ENCODE measurements at regions not wholly inside any gene's neighbourhood (a gene's known extent, or its start where the extent isn't known, plus 50 kb on each side); places are given as distances from the start of the nearest gene placed in this dataset.

DNA sequence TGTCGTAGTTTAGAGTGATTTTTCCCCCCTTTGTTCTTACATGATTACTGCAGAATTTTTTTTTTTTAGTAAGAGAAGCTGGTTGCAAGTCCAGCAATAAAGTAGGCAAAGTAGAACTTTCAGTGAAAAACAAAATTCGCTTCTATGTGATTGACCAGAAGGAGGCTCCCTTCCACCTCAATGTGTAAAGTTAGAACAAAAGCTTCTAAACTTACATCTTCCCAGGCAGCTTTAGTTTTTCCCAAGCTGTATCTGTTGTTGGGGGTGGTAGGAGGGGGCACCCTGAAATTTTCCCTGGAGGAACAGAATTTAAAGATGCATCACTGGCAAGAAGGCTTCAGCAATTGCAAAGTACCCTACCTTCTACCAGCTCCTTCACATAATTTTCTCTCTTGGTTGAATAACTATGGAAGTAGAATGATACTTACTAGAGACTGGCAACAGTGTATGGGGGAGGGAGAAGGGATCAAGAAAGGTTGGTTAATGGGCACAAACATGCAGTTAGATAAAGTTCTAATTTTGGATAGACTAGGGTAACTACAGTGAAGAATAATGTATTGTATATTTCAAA, 87.3 kb upstream of the E2F7 start:
- H3K36me3 Mint-ChIP-seq (ENCODE audit: low read depth), result no peaks in the 10 kb centered on the region
- no peak for ATAC-seq

DNA sequence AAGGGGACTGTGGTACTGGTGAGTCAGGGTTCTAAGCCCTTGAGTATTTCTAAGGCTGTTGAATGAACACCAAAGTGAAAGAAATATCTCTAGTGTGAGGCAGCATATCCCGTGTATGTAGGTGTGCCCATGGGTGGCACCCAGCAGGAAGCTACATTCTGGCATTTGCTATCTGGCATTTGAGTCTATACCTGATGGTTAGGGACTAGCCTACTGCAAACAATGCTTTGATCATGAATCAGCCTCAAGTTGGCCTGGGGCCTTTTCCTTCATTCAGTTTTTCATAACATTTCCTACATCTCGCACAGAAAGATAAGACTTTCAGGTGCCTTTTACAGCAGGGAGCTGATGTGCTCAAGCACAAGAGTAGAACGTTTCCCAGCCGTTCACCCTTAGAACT, 85.7 kb upstream of the E2F7 start:
- Mint-ChIP-seq H3K4me1 (no peaks in the 10 kb centered on the region), H3K4me3 (no peak overlapping the region), H3K27ac (no peak overlapping the region), H3K27me3 (no peaks in the 10 kb centered on the region), H3K9me3 (no peaks in the 10 kb centered on the region), H3K36me3 (ENCODE audit: low read depth) (no peaks in the 10 kb centered on the region)
- no peak for DNase-seq
- no peak for ATAC-seq

More for the DNA sequence above, 87.3 kb upstream of the E2F7 start:
- H3K27ac Mint-ChIP-seq, result no peak overlapping the region
- H3K9me3 Mint-ChIP-seq, result no peaks in the 10 kb centered on the region
- H3K27me3 Mint-ChIP-seq, result no peaks in the 10 kb centered on the region
- no peak for DNase-seq
- no peaks in the 10 kb centered on the region for H3K4me1 Mint-ChIP-seq
- no peak overlapping the region for H3K4me3 Mint-ChIP-seq

DNA sequence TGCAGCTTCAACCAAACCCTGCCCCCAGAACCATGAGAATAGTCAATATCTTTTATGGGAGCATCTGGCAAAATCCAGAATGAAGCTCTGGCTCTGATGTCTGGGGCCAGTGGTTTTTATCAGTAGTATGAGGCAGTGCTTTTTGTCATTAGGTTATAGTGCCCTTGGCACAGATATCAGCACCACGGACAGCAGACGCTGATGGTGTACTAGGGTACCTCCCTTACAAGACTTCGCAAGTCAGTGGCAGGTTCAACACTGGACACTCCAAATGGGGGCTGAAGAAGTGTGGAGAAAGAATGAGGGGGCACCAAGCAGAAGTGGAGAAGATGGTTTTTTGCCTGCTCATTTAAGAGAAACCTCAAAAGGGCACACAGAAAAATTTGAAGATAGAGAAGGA, 68.2 kb upstream of the E2F7 start:
- H3K4me3 Mint-ChIP-seq, result no peak overlapping the region
- H3K4me1 Mint-ChIP-seq, result no peaks in the 10 kb centered on the region
- H3K27ac Mint-ChIP-seq, result no peak overlapping the region
- H3K9me3 Mint-ChIP-seq, result no peaks in the 10 kb centered on the region
- H3K27me3 Mint-ChIP-seq, result no peaks in the 10 kb centered on the region
- peak; percentile 3 for DNase-seq
- H3K36me3 Mint-ChIP-seq (ENCODE audit: low read depth), result no peaks in the 10 kb centered on the region
- ATAC-seq, result no peak

DNA sequence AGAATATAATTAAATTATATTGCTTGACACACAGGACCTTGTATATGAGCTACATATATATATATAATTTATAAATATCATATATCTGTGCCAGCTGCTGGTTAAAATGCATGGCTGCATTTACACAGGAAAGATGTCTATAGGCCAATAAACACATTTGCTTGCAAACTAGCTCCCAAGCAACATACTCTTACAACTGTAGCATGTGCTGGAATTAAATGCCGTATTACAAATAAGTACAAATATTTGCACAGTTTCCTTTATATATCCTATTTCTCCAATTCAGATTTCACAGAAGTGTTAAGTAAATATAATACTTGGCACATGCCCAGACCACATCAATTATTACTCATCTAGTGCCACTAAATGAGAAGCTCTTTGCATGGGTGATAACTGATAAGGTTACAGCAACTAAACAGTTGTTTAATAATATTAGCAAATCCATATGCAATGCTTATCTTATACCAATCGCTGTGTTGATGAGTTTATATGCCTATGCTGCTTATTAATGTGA, 66.7 kb upstream of the E2F7 start:
- no peak overlapping the region for H3K27ac Mint-ChIP-seq
- no peaks in the 10 kb centered on the region for H3K27me3 Mint-ChIP-seq
- no peak for DNase-seq
- ATAC-seq, result no peak
- no peaks in the 10 kb centered on the region for H3K9me3 Mint-ChIP-seq
- no peaks in the 10 kb centered on the region for H3K36me3 Mint-ChIP-seq (ENCODE audit: low read depth)
- H3K4me1 Mint-ChIP-seq, result no peaks in the 10 kb centered on the region
- no peak overlapping the region for H3K4me3 Mint-ChIP-seq

DNA sequence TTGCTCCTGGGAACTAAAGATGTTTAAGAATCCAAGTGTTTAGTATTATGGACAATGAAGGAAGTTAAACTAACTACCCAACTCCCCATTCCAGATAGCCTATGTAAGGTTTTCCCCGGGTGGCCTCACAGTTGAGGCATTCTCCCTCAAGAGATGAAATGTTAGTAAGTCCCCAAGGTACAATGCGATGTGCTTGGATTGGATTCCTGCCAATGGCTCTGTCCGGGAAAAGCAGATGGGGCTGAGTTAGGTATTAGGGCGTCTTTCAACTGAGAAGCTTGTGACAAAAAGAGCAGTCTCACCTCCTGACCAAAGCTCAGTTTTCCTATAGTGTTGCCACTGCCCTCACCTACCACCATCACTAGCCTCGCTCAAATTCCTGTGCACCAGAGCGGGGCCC, 64.8 kb upstream of the E2F7 start:
- no peak for ATAC-seq
- H3K27ac Mint-ChIP-seq, result no peak overlapping the region

DNA sequence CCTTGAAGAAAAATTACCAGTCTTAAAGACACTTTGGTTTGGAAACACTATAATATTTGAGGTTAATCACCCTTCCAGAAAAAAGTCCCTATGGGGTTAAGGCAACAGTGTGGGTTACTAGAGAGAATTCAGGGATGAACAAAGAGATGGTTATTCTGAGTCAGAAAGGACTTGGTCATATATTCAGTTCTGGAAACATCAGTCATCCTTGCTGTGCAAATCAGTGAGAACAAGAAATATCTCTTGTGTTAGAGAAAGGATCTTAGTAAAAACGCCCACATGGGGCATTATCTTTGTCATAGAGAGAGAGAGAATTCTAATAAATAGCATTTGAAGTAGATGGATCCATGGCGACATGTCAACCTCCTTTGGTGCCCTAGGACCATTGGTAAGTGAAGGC, 59.4 kb upstream of the E2F7 start:
- H3K4me1 Mint-ChIP-seq, result no peaks in the 10 kb centered on the region
- peaks cover 4% of the 10 kb centered on the region for H3K27me3 Mint-ChIP-seq
- DNase-seq (no peak), ATAC-seq (no peak)
- H3K36me3 Mint-ChIP-seq (ENCODE audit: low read depth), result no peaks in the 10 kb centered on the region
- no peak overlapping the region for H3K27ac Mint-ChIP-seq
- H3K9me3 Mint-ChIP-seq, result no peaks in the 10 kb centered on the region
- no peak overlapping the region for H3K4me3 Mint-ChIP-seq

More for the DNA sequence above, 64.8 kb upstream of the E2F7 start:
- no peaks in the 10 kb centered on the region for H3K36me3 Mint-ChIP-seq (ENCODE audit: low read depth)
- H3K9me3 Mint-ChIP-seq, result no peaks in the 10 kb centered on the region
- no peaks in the 10 kb centered on the region for H3K27me3 Mint-ChIP-seq
- no peak for DNase-seq
- H3K4me3 Mint-ChIP-seq, result no peak overlapping the region
- H3K4me1 Mint-ChIP-seq, result no peaks in the 10 kb centered on the region

DNA sequence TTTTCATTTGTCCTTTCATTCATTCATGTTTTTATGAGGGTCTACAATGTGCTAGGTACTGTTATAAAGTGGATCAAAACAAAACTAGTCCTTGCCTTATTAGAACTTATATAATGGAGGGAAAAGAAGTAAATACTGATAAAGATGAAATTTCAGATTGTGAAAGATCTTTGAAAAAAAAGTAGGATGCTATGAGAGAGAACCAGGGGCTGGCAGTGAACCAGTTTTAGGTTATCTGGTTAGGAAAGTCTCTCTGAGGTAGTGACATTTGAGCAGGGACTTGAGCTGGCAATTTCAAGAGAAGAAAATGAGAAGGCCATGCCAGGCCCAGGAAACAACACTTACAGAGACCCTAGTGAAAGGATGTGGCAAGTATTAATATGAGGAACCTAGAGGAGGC, 57.3 kb upstream of the E2F7 start:
- Mint-ChIP-seq H3K36me3 (ENCODE audit: low read depth) (no peaks in the 10 kb centered on the region), H3K27ac (no peak overlapping the region), H3K4me3 (no peak overlapping the region), H3K4me1 (no peaks in the 10 kb centered on the region), H3K9me3 (no peaks in the 10 kb centered on the region), H3K27me3 (peaks cover 4% of the 10 kb centered on the region)
- no peak for ATAC-seq
- no peak for DNase-seq

DNA sequence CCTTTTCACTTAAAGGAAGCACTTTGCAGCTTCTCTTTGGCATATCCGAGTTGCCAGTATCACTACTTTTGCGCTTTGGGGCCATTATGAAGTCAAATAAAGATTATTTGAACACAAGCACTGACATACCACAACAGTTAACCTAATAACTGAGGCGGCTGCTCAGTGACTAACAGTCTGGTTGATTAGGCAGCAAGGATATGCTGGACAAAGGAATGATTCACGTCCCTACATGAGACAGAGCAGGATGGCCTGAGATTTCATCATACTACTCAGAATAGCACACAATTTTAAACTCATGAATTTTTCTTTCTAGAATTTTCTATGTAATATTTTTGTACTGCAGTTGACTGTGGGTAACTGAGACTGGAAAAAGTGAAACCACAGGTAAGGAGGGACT, 56.9 kb upstream of the E2F7 start:
- H3K27me3 Mint-ChIP-seq, result peaks cover 4% of the 10 kb centered on the region
- H3K4me3 Mint-ChIP-seq, result no peak overlapping the region
- H3K9me3 Mint-ChIP-seq, result no peaks in the 10 kb centered on the region
- no peak for DNase-seq
- no peak overlapping the region for H3K27ac Mint-ChIP-seq
- no peak for ATAC-seq
- H3K4me1 Mint-ChIP-seq, result no peaks in the 10 kb centered on the region
- H3K36me3 Mint-ChIP-seq (ENCODE audit: low read depth), result no peaks in the 10 kb centered on the region

DNA sequence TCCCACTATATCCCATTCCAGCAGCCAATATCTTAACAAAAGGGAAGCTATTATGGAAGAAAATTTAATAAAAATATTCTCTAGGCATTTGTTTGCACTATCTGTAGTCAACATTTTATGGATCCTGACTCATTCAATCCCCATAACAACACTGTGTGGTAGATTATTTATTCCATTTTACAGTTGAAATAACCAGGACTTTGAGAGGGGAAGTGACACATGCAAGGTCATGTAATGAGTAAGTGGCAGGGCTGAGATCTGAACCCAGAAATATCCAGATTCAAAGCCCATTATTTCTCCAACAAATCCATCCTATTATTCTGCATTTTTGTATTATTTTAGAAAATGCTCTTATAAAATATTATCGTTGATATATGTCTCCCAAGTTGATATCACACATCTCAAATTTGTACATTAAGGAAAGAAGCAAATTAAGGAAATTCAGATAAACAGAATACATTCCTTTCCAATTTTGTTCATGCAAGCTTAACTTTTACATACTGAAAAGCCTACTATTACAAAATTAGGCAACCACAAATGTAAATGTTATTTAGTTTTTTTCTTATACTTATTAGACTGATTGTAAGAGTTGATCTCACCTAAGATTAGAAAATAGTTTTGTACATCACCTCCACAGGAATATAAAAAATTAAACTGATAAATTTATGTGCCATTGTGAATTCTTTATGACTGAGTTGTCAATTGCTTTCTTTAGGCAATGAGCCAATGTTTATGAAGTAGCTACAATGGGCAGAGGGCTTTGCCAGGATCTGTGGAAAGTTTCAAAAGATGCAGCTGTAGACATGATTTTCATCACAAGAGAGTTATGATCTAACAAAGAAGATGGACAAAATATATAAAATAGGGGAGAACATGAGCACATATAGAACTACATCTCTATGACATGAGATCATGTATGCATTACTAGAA, 55.1 kb upstream of the E2F7 start:
- no peak for ATAC-seq
- Mint-ChIP-seq H3K4me3 (no peak overlapping the region), H3K36me3 (ENCODE audit: low read depth) (no peaks in the 10 kb centered on the region), H3K9me3 (peaks cover 3% of the 10 kb centered on the region), H3K4me1 (no peaks in the 10 kb centered on the region), H3K27me3 (peaks cover 4% of the 10 kb centered on the region), H3K27ac (no peak overlapping the region)
- DNase-seq, result no peak

DNA sequence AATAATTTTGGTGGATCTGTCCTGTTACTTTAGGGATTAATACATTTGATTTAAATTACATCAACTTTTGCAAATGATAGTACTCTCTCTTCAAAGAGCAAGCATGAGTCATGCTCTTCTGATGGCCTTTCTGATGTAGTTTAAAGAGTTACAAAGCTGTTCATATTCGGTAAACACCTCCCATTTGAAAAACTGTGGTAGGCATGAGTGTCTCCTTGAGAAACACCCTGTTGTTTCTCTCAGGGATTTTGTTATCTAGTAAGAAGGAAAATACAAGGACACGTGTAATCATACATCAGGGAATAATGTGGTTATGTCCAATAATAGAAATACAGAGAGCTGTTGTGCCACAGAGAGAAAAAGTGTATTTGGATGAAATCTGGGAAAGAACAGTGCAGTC, 53.3 kb upstream of the E2F7 start:
- Mint-ChIP-seq H3K36me3 (ENCODE audit: low read depth) (no peaks in the 10 kb centered on the region), H3K27ac (no peak overlapping the region), H3K4me1 (no peaks in the 10 kb centered on the region), H3K4me3 (no peak overlapping the region), H3K27me3 (peaks cover 4% of the 10 kb centered on the region), H3K9me3 (peaks cover 3% of the 10 kb centered on the region)
- ATAC-seq (no peak), DNase-seq (no peak)

DNA sequence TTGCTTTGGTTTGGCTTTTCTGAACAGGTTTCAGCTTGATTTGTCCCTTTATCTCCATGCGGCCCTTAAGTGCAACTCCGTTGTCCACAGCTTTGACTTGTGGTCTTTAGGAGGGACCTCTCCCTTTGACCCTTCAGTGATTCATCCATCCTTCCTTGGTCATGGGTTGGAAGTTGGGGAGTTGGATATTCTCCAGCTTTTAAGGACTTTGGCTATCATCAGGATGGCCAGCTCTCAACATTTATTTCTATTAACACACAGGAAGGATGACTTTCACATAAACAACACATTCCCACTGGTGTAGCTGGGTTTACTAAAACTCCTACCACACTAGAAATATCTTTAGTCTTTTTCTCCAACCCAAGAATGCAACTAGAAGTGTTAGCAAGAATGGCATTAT, 50.9 kb upstream of the E2F7 start:
- peaks cover 5% of the 10 kb centered on the region for H3K9me3 Mint-ChIP-seq
- no peak for ATAC-seq
- H3K27me3 Mint-ChIP-seq, result no peaks in the 10 kb centered on the region
- no peaks in the 10 kb centered on the region for H3K36me3 Mint-ChIP-seq (ENCODE audit: low read depth)
- H3K4me1 Mint-ChIP-seq, result no peaks in the 10 kb centered on the region
- no peak for DNase-seq
- no peak overlapping the region for H3K4me3 Mint-ChIP-seq
- H3K27ac Mint-ChIP-seq, result no peak overlapping the region

DNA sequence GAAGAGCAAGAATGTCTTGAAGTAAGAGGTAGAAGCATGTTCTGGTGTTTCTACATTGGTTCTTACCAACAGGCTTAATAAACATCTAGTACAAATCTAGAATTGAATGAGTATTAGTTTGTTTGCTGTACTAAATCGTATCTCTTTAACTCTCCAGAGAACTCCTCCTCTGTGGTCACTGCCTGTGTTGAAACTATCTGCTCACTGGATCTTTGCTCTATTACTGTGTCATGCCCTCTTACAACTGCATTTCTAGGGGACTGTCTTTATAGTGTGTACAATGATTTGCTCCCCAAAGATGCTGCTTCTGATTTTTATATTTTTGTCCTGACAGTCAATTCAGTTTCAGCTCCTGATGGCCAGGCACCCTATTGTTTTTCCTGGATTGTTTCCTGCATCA, 50.1 kb upstream of the E2F7 start:
- DNase-seq (no peak), ATAC-seq (no peak)
- peaks cover 13% of the 10 kb centered on the region for H3K9me3 Mint-ChIP-seq
- no peak overlapping the region for H3K27ac Mint-ChIP-seq
- H3K4me1 Mint-ChIP-seq, result no peaks in the 10 kb centered on the region
- no peaks in the 10 kb centered on the region for H3K36me3 Mint-ChIP-seq (ENCODE audit: low read depth)
- no peaks in the 10 kb centered on the region for H3K27me3 Mint-ChIP-seq
- no peak overlapping the region for H3K4me3 Mint-ChIP-seq
